ENCODE measurements at regions not wholly inside any gene's neighbourhood (a gene's known extent, or its start where the extent isn't known, plus 50 kb on each side); places are given as distances from the start of the nearest gene placed in this dataset.

DNA sequence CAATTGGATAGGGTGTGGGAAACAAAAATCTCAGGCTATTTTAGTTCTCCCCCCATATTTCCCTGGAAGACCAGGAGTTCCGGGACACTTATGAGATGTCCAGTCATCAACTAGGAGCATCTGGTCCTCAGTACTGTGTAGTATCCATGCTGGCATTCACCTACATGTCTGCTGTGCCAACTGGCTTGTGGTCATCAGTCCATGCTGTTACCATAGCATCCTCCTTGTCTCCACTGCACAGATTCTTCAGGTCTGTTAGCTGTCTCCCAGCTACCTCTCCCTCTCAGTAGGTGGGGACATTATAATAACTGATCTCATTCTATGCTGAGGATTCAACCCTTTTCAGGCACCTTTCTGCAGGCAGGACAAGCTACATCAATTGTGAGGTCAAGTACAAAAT, 302.9 kb downstream of the BARHL2 start:
- ChIA-PET POLR2A (no interaction called here), CTCF (interaction anchor here (0.6 kb wide), 1 partner anchor 750 kb away, joined by 3 read pairs; no protein-coding TSS in a partner anchor)

- CTCF ChIA-PET = no interaction called here
Measured at GRCh38 chr1:90413519-90413918, 303.6 kb downstream of the BARHL2 start.

GRCh38 chr1:90412563-90412962, 304.5 kb downstream of the BARHL2 start:
- ChIA-PET POLR2A (no interaction called here), CTCF (no interaction called here)

More at GRCh38 chr1:90413519-90413918, 303.6 kb downstream of the BARHL2 start:
- POLR2A ChIA-PET = no interaction called here

DNA sequence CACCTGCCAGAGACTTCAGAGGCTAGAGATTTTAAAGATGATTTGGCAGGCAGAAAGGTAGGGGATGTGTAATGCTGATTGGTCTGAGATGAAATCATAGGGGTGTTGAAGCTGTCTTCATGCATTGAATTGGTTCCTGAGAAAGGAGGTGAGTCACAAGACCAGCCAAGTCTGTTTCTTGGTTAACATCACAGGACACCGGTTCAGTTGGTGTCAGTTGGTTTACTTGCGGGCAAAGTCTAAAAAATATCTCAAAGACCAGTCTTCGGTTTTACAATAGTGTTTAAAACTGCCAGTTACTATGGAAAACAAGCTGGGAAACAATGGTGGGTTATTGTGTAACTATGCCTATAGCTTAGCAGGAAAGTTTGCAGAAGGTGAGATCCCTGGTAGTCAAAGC, 305.9 kb downstream of the BARHL2 start:
- ChIA-PET POLR2A (no interaction called here), CTCF (no interaction called here)

DNA sequence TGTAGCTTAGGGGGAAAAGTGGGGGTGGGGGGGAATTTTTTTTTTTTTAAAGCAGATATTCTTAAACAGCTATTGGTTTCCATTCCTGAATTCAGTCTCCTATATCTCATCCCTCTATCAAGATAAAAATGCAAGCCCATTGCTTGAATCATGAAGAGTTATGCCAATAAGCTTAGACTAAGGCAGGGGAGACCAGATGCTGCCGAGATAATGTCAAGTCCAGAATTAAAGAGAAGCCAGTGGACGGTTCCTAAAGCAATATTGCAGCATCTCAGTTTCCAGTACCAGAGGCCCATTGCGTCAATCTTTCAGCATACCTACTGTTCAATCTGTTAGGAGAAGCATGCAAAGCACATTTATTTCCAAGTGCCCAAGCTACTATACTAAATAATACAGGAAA, 309.4 kb downstream of the BARHL2 start:
- CTCF ChIA-PET = no interaction called here
- POLR2A ChIA-PET = no interaction called here

- ChIA-PET POLR2A (no interaction called here), CTCF (no interaction called here)
Measured at GRCh38 chr1:90405726-90406125, 311.4 kb downstream of the BARHL2 start.

DNA sequence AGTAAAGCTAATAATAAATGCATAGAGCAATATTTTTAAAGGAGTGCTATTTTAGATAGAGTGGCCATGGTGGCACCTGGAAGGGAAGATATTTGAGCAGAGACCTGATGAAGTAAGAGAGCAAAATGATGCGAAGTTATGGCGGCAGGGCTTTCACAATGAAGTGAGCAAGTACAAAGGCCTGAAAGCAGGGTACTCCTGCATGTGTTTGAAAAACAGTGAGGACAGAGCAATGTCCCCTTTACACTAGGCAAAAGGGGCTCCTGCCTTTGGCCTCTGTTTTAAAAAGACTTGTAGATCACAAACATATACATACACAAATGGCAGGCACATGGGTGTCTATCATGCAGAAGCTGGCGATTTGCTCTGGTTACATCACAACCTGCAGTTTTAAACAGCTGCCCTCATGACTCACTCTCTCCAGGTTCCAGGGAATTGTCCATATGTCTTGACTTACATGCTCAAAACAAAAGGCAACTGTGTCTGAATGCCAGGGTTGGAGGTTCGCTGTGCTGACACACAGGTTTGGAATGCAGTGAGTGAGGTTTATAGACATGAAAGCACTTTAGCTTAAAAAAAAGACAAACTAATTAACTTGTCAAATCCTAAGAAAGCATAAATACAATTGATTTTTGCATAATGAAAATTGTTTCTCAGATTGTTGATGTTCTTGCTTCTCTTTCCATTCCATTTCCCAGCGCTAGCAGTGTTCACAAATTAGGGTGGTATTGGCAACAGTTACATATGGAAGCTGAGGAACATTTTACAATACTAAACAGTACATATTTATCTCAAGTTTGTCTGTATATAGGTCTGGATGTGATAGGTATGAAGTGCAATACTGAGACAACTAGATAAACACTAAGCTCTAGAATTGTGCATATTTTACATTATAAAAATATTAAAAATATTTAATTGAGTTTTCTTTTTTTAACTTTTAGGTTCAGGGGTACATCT, 313.9 kb downstream of the BARHL2 start:
- ChIA-PET CTCF (interaction anchor here (0.6 kb wide), 1 partner anchor 399 kb away, joined by 4 read pairs; no protein-coding TSS in a partner anchor), POLR2A (no interaction called here)

DNA sequence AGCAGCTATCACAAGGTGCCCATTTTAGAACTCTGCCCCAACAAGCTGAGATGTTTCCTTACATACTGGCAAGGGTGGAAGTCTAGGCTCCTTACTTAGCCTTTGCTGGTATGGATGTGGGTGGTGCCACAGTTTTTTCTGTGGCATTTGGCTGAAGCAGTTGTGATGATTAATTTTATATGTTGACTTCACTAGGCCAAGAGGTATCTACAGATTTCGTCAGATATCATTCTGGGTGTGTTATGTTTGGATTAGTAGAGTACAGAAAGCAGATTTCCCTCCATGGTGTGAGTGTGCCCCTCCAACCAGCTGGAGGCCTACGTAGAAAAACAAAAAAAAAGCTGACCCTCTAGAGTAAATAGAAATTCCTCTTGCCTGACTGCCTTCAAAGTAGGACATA, 317.0 kb downstream of the BARHL2 start:
- CTCF ChIA-PET = no interaction called here
- POLR2A ChIA-PET = no interaction called here

DNA sequence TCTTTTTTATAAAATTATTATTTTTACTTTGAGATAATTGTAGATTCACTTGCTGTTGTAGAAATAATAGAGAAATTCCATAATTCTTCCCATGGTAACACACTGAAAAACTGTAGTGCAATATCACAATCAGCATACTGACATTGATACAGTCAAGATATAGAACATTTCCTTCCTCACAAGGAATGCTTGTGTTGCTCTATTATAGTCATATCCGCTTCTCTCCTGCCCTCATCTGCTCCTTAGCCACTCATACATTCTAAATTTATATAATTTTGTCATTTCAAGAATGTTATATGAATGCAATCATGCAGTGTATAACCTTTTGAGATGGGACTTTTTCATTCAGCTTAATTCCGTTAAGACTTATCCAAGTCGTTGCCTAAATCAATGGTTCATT, 320.2 kb downstream of the BARHL2 start:
- POLR2A ChIA-PET = no interaction called here
- CTCF ChIA-PET = no interaction called here

- ChIA-PET CTCF (no interaction called here), POLR2A (no interaction called here)
Measured at GRCh38 chr1:90394247-90394646, 322.9 kb downstream of the BARHL2 start.

- POLR2A ChIA-PET = no interaction called here
Measured at GRCh38 chr1:90393025-90393424, 324.1 kb downstream of the BARHL2 start.

DNA sequence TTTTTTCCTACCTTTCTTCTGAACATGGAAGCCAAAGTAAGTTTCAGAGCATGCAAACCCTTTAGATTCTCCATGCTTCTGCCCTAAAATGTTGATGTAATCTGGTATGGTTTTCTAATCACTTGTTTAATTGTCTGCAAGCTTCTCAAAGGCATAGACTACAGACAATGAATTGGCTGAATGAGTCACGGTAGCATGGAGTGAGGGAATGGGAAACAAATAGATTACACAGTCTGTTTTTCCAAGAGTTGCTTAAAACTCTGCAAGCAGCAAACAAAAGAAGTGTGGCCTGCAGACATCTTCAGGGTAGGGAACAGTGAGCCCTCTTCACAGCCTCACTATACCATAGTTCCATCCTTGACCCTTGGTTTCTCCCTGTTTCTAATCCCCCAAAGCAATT, 326.0 kb downstream of the BARHL2 start:
- ChIA-PET CTCF (no interaction called here), POLR2A (no interaction called here)

More at GRCh38 chr1:90393025-90393424, 324.1 kb downstream of the BARHL2 start:
- CTCF ChIA-PET = no interaction called here

- POLR2A ChIA-PET = no interaction called here
- CTCF ChIA-PET = no interaction called here
Measured at GRCh38 chr1:90387805-90388204, 329.3 kb downstream of the BARHL2 start.

- CTCF ChIA-PET = no interaction called here
Measured at GRCh38 chr1:90386899-90387720, 330.0 kb downstream of the BARHL2 start.

DNA sequence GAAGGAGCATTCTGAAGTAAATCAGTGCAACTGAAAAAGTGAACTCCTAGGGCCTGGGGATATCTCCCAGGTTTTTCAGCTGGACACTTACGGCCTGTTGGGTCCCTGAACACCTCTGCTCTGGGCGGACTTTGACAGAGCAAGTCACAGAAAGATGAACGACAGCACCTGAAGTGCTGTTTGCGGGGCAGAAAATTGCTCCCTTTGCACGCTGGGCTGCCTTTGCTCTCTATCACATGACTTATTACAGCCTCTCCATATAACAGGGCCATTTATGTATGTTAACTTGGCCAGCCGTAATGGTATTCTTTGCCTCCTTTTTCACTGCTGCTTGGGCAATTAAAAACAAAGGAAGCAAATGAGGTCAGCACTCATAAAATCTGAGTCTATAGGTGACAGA, 332.9 kb downstream of the BARHL2 start:
- POLR2A ChIA-PET = no interaction called here
- CTCF ChIA-PET = no interaction called here

More at GRCh38 chr1:90386899-90387720, 330.0 kb downstream of the BARHL2 start:
- POLR2A ChIA-PET = no interaction called here

DNA sequence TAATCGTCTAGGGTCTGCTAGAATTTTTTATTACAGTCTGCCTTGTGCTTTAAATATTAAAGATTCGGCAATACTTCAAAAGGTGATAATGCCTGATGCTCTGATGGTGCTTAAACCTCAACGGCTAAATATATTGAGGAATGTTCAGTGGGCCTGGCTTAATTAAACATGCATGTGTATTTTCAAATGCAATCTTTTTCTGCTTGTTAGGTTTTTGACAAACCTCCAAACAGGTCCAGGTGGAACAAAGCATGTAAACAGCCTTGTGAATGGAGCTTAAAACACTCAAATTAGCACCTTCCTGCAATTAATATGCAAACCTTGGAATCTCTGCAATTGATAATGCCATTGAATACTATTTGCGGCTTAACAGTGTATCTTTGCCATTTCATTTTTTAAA, 334.9 kb downstream of the BARHL2 start:
- ChIA-PET CTCF (no interaction called here), POLR2A (no interaction called here)

DNA sequence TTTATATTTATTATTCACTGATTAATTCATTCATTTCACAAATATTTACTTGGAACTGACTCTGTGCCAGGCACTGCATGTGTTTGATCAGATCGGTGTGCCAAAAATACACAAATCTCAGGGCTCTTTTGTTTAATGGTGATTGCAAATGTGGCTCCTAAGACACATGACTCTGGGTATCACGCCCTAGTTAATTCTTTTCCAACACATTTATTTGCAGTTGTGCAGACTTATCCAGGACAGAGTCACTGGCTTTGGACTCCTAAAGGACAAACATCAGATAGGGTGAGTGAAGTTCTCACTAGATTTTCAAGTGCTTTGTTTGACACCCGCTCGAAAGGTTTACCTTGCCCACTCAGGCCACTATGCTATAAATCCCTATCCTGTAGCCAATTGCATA, 335.5 kb downstream of the BARHL2 start:
- ChIA-PET POLR2A (no interaction called here), CTCF (no interaction called here)

DNA sequence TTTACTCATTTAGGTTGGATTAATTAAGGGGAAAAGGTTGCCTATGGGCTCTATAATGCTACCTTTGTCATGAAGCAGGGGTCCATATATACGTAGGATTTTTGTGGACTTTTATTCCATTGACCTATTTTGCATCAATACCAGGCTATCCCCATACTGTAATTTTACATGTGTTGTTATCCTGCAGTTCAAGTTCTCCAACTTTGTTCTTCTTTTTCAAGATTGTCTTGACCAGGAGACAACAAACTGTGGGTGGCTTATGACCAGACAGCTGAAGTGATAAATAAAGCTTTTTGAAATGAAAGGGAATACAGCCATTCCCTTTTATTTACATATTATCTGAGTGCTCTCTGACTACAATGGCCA, 345.7 kb downstream of the BARHL2 start:
- POLR2A ChIA-PET = no interaction called here

GRCh38 chr1:90370686-90371447, 346.2 kb downstream of the BARHL2 start:
- ChIA-PET POLR2A (no interaction called here), CTCF (no interaction called here)

More for the DNA sequence above, 345.7 kb downstream of the BARHL2 start:
- CTCF ChIA-PET = no interaction called here

- ChIA-PET POLR2A (no interaction called here), CTCF (no interaction called here)
Measured at GRCh38 chr1:90362163-90362562, 354.9 kb downstream of the BARHL2 start.

- ChIA-PET CTCF (no interaction called here), POLR2A (no interaction called here)
Measured at GRCh38 chr1:90361026-90361425, 356.1 kb downstream of the BARHL2 start.
